AG09319 (cell line): ENCODE measurements at regions not wholly inside any gene's neighbourhood (a gene's known extent, or its start where the extent isn't known, plus 50 kb on each side); places are given as distances from the start of the nearest gene placed in this dataset.
A peak's percentile ranks its signal among the peaks of the same experiment; 100 is the strongest.
"Not testable (repeated sequence)": the region's sequence is repeated elsewhere in the genome, so short reads cannot be mapped to it uniquely, and the experiment has no call there.

Experiments used
- DNase-seq: peaks from one replicate; pipeline ENCODE4 v3.0.0-alpha.2; 2010; ENCODE audit warnings: low read depth; ENCODE audit errors: extremely low read depth
- TF ChIP-seq, protein P1 (sequence below): IDR thresholded peaks from 2 replicates; pipeline ENCODE4 v1.5.1; 2011; ENCODE audit warnings: low read depth, mild to moderate bottlenecking, inconsistent platforms, low read length, moderate library complexity

GRCh38 chr2:241959751-241960269 lies 90.3 kb downstream of the RTP5 start:
- no peak for DNase-seq
- TF ChIP-seq, protein P1, sequence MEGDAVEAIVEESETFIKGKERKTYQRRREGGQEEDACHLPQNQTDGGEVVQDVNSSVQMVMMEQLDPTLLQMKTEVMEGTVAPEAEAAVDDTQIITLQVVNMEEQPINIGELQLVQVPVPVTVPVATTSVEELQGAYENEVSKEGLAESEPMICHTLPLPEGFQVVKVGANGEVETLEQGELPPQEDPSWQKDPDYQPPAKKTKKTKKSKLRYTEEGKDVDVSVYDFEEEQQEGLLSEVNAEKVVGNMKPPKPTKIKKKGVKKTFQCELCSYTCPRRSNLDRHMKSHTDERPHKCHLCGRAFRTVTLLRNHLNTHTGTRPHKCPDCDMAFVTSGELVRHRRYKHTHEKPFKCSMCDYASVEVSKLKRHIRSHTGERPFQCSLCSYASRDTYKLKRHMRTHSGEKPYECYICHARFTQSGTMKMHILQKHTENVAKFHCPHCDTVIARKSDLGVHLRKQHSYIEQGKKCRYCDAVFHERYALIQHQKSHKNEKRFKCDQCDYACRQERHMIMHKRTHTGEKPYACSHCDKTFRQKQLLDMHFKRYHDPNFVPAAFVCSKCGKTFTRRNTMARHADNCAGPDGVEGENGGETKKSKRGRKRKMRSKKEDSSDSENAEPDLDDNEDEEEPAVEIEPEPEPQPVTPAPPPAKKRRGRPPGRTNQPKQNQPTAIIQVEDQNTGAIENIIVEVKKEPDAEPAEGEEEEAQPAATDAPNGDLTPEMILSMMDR, result no peak

- TF ChIP-seq, protein P1, result no peak
- DNase-seq, result no peak
Observed at GRCh38 chr2:241961454-241961853, 91.9 kb downstream of the RTP5 start.

DNA sequence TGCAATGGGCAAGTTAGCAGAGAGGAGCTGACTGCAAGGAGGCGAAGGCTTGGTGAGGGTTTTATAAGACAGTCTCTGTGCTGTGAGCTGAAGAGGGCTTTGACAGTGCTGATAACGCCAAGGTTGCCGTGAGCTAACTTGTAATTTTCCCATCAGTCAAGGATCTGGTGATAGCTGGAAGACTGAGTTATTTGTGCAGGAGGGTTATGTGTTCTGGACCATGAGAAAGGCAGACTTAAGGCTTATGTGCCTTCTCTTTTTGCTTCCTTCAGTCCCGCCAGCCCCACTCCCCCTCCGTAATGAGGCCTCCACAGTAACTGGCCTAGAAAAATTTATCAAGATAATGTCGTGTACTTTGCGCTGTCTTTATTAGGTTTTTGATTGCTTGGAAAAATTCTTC lies 94.6 kb downstream of the RTP5 start:
- no peak for DNase-seq
- TF ChIP-seq, protein P1, result no peak

DNA sequence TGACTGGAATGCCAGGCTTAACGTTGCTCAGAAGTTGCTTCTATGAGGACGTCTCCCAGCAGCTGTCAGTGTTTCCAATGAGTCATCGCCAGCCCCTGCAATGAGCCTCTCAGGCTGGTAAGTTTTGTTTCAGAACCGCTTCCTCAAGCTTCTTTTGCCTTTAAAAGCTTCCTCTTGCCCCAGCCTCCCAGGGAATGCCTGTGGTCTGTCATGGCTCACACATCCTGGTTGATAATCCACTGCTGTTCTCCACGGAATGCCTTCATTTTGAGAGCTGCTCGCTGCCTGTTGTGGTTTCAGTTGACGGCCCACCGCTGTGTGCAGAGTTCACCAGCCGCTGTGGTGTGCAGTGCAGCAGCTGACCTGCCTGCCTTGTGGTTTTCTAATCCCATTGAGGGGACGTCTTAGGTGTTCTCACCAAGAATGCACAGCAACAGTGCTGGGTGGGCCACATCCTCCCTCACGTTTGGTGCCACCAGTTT lies 96.4 kb downstream of the RTP5 start:
- TF ChIP-seq, protein P1, result no peak
- peak; percentile 56 for DNase-seq

GRCh38 chr2:241966647-241967466 lies 97.3 kb downstream of the RTP5 start:
- TF ChIP-seq, protein P1, result no peak
- no peak for DNase-seq

GRCh38 chr2:241967467-241968144 lies 98.1 kb downstream of the RTP5 start:
- TF ChIP-seq, protein P1, result no peak
- DNase-seq, result no peak

GRCh38 chr2:241968417-241968816 lies 98.9 kb downstream of the RTP5 start:
- DNase-seq, result no peak
- TF ChIP-seq, protein P1, result no peak

DNA sequence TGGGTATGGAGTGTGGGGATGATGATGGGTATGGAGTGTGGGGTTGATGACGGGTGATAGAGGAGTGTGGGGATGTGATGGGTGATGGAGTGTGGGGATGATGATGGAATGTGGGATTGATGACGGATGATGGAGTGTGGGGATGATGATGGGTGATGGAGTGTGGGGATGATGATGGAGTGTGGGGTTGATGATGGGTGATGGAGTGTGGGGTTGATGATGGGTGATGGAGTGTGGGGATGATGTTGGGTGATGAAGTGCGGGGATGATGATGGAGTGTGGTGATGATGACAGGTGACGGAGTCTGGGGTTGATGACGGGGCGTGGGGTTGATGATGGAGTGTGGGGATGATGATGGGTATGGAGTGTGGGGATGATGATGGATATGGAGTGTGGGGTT lies 99.7 kb downstream of the RTP5 start:
- not testable (repeated sequence) for DNase-seq
